HepG2 (cell line): ENCODE measurements at regions not wholly inside any gene's neighbourhood (a gene's known extent, or its start where the extent isn't known, plus 50 kb on each side); places are given as distances from the start of the nearest gene placed in this dataset.
A peak's percentile ranks its signal among the peaks of the same experiment; 100 is the strongest.

ENCODE experiments used
- ATAC-seq: fragments of 200-7000 bp; cut with Tn5 transposase; 3 replicates; pipeline ENCODE4 v1.9.1; 2020; ENCODE audit warnings: mild to moderate bottlenecking, moderate library complexity
- BruUV-seq: library from RNA; stranded (reverse); fragments of 400-500 nt; replicated peaks from 2 replicates; lab custom pipeline; 2021; lab: Mats Ljungman, UMichigan
- CTCF ChIA-PET: fragments of 300-600 bp; formaldehyde crosslinking; extraction: SDS; loops from one replicate; lab custom pipeline; 2021; ENCODE audit warnings: low total read pairs, inconsistent platforms, low intra/inter-chr PET ratio; lab: Yijun Ruan, JAX
- POLR2A ChIA-PET: fragments of 350-600 bp; sonication (Branson Sonifier 250); formaldehyde crosslinking; loops from one replicate; lab custom pipeline; 2020; ENCODE audit warnings: antibody characterized with exemption, inconsistent platforms; lab: Yijun Ruan, JAX
- DNase-seq: peaks from one replicate; pipeline ENCODE4 v3.0.0-alpha.2; 2015; ENCODE audit warnings: low spot score
- FAIRE-seq: peaks from 3 replicates; lab custom pipeline; 2011; peaks lifted over from hg19 to GRCh38; lab: Jason Lieb, UNC
- H2AFZ ChIP-seq: one replicate; pipeline ENCODE4 v1.6.1; 2011; ENCODE audit warnings: low read length, inconsistent platforms
- H3K27ac ChIP-seq: fragments of 300-600 bp; 3 replicates; pipeline ENCODE4 v1.8.0; 2011; ENCODE audit warnings: mixed run types, mild to moderate bottlenecking, mixed read lengths, low read length, inconsistent platforms; ENCODE audit not compliant: insufficient read depth; ENCODE audit errors: extremely low read length
- H3K27me3 ChIP-seq, 2 experiments: fragments of 200-600 bp in 1 of 2; 2 replicates in 1 of 2; 3 replicates in 1 of 2; pipeline versions ENCODE4 v1.6.0 to v1.8.0; 2011; ENCODE audit warnings: low read length in 2 of 2, mild to moderate bottlenecking in 2 of 2, moderate library complexity in 2 of 2, inconsistent platforms in 1 of 2; ENCODE audit not compliant: insufficient read depth in 2 of 2, control insufficient read depth in 1 of 2
- H3K36me3 ChIP-seq, 2 experiments: fragments of 200-600 bp in 1 of 2; replicated peaks in 1 of 2; 2 replicates in 1 of 2; 3 replicates in 1 of 2; pipeline versions ENCODE4 v1.5.1 to v1.8.0; 2011; ENCODE audit warnings: low read length in 2 of 2, inconsistent platforms in 1 of 2; ENCODE audit not compliant: insufficient read depth in 2 of 2, control insufficient read depth in 1 of 2
- H3K4me1 ChIP-seq: 2 replicates; pipeline ENCODE4 v1.5.1; 2012; ENCODE audit warnings: low read length, inconsistent platforms; ENCODE audit not compliant: insufficient read depth
- H3K4me2 ChIP-seq: 2 replicates; pipeline ENCODE4 v1.6.0; 2011; ENCODE audit warnings: low read depth, low read length, inconsistent platforms
- H3K4me3 ChIP-seq, 3 experiments: fragments of 200-600 bp in 1 of 3; sonication (generic), shearing (Covaris generic) in 1 of 3; replicated peaks in 1 of 3; 2 replicates each; pipeline ENCODE4 v1.5.1; 2011 to 2016; ENCODE audit warnings: low read length in 3 of 3, inconsistent platforms in 2 of 3, low read depth in 2 of 3, mild to moderate bottlenecking in 2 of 3, control low read depth in 1 of 3, mixed read lengths in 1 of 3; ENCODE audit not compliant: insufficient read depth in 1 of 3
- H3K79me2 ChIP-seq: one replicate; pipeline ENCODE4 v1.6.1; 2011; ENCODE audit warnings: low read length, inconsistent platforms; ENCODE audit not compliant: insufficient read depth
- H3K9ac ChIP-seq: 2 replicates; pipeline ENCODE4 v1.6.0; 2011; ENCODE audit warnings: mild to moderate bottlenecking, low read depth, low read length, inconsistent platforms; ENCODE audit not compliant: insufficient read depth
- H3K9me3 ChIP-seq: 2 replicates; pipeline ENCODE4 v1.5.1; 2012; ENCODE audit warnings: mild to moderate bottlenecking, low read length
- H4K20me1 ChIP-seq: 2 replicates; pipeline ENCODE4 v1.6.0; 2011; ENCODE audit warnings: inconsistent platforms, mild to moderate bottlenecking, low read length, moderate library complexity; ENCODE audit not compliant: insufficient read depth
- ATF7 ChIP-seq, 2 experiments: fragments of 450-650 bp in 1 of 2; sonication (generic) in 1 of 2; formaldehyde crosslinking in 1 of 2; IDR thresholded peaks; 2 replicates each; pipeline versions ENCODE4 v1.4.0 to v1.6.1; 2016 to 2020; ENCODE audit warnings: antibody characterized with exemption in 1 of 2, mild to moderate bottlenecking in 1 of 2, missing genetic modification reagents in 1 of 2
- HNF1A ChIP-seq, 2 experiments: sonication (generic) in 1 of 2; formaldehyde crosslinking in 1 of 2; IDR thresholded peaks; 2 replicates each; pipeline versions ENCODE4 v1.4.0 to v1.6.1; 2016 to 2020; ENCODE audit warnings: borderline replicate concordance in 1 of 2, low read depth in 1 of 2, mild to moderate bottlenecking in 1 of 2, missing genetic modification reagents in 1 of 2
- WGBS: methylation state at CpG from one replicate; pipeline ENCODE4 v1.1.6; 2017; ENCODE audit warnings: low lambda C conversion rate; 5-methylcytosine and 5-hydroxymethylcytosine counted together
- in situ Hi-C: cut with HindIII; loops from 2 replicates; pipeline ENCODE4 v1.10.0; 2017; ENCODE audit warnings: low pct_unique_long_range_greater_than_20kb; ENCODE audit not compliant: extremely low pct_ligation_motif_present
- intact Hi-C: fragments of 100-400 bp; cut with micrococcal nuclease; formaldehyde crosslinking; loops from one replicate; pipeline ENCODE4 v1.10.0; 2022; ENCODE audit not compliant: unreplicated experiment

- ChIA-PET POLR2A (no interaction called here), CTCF (no interaction called here)
- DNase-seq: no peak
- Histone ChIP-seq H3K36me3 (no peaks in the 10 kb centered on the region), H3K9me3 (no peaks in the 10 kb centered on the region), H3K4me3 (no peak overlapping the region), H3K79me2 (no peaks in the 10 kb centered on the region), H3K27me3 (peaks cover 0 to 12% of the 10 kb centered on the region in 2 experiments; a peak in 2 of 5 replicates), H3K27ac (no peak overlapping the region), H3K4me2 (no peak overlapping the region), H3K9ac (no peak overlapping the region), H2AFZ (no peak overlapping the region), H3K4me1 (peaks cover 11% of the 10 kb centered on the region), H4K20me1 (no peaks in the 10 kb centered on the region)
- BruUV-seq: no TSS peak
- intact Hi-C loops: loop anchor here (10.0 kb wide), 1 partner anchor 97 kb away; no protein-coding TSS in a partner anchor
- WGBS: 17% methylated on average over 3 of the region's 3 CpGs
- no peak for FAIRE-seq
- ATAC-seq: no peak
- TF ChIP-seq HNF1A (IDR thresholded peaks at IDR 0.05; ENCODE audit: low read depth): no peak
- no peak for TF ChIP-seq HNF1A (CRISPR knock-in tag; IDR thresholded peaks at IDR 0.05; ENCODE audit: borderline replicate concordance)
- peak; percentile 66 for TF ChIP-seq ATF7 (IDR thresholded peaks at IDR 0.05)
- TF ChIP-seq ATF7 (CRISPR knock-in tag; IDR thresholded peaks at IDR 0.05): no peak
- in situ Hi-C loops: loop anchor here (10.0 kb wide), 2 partner anchors 187 to 297 kb away; no protein-coding TSS in a partner anchor
Observed at GRCh38 chr9:14467675-14468374, 153.9 kb upstream of the NFIB start.
